ENCODE measurements at regions not wholly inside any gene's neighbourhood (a gene's known extent, or its start where the extent isn't known, plus 50 kb on each side); places are given as distances from the start of the nearest gene placed in this dataset.
A peak's percentile ranks its signal among the peaks of the same experiment; 100 is the strongest.
"Not testable (repeated sequence)": the region's sequence is repeated elsewhere in the genome, so short reads cannot be mapped to it uniquely, and the experiment has no call there.

DNA sequence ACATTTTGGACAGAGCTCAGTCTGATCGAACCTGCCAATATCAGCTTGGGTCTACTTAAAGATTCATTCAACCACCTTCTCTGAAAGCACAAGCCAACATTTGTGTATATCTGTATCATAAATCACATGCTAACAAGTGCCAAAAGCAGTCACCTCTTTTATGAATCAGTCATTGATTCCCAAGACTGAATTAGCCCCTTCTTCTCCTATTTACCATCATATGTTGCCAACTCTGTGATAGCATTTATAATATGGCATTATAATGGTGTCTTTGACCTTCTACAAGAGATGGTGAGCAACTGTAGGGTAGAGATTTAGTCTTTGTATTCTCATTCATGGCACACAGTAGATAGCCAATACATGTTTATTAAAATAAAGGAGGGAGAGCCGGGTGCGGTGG is 61.4 kb downstream of the DDX53 start:
- DNase-seq (ENCODE audit: low read depth): no peak

DNA sequence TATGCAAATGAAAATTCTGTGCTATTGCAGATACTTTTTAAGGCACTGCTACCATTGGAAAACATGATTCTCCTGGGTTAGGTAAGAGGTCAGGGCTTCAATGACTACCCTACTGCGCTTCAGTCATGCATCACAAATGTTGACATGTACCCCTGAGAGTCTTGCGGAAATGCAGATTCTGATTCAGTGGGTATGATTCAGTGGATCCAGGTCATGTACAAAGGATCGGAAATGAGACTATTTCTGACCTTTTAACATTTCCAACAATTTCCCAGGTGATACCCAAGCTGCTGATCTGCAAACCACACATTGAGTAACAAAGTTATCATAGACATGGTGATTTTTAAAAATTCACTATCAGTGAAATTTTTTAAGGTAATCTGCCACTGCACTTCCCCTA is 62.6 kb downstream of the DDX53 start:
- no peak for DNase-seq (ENCODE audit: low read depth)

DNA sequence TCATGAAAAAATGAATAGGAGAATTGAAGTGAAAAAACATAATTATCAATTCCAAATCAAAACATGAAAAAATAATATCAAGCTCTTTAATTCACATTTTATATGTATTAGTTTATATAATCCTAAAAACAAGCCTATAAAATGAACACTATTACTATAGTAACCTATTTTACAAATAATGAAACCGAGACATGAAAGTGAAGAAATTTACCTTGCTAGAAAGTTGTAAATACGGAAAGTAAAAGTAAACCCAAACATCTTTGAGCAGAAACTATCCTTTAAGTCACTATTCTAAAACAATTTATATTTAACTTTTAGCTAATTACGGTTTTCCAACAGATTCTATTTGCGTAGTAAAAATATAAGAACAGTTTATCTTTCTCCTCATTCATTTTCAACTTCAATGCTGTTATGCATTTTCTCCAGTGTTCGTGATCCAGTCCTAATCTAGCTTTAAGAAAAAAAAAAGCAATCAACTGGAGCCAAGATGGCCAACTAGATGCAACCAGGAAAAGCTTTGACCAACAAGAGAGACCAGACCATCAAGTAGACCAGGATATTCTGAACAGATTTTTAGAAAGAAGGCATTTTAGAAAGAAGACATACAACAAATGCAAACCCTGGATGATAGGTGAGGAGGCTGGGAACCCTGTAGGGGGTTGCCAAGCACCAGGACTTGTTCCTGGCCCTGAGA is 67.0 kb downstream of the DDX53 start:
- DNase-seq (ENCODE audit: low read depth): no peak

DNA sequence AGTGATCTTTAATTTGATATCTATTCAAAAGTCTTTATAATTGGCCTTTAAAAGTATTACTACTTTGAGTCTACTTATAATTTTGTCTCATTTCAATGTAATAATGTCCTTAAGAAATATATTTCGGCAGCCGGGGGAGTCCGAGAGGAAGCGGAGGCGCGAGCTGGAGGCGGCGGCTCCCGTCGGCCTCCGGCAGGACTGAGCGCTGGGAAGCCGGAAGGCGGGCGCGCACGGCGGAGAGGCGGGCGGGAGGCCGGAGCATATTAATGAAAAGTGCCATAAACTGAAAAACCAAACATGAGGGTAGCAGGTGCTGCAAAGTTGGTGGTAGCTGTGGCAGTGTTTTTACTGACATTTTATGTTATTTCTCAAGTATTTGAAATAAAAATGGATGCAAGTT is 75.7 kb downstream of the DDX53 start:
- not testable (repeated sequence) for DNase-seq (ENCODE audit: low read depth)

DNA sequence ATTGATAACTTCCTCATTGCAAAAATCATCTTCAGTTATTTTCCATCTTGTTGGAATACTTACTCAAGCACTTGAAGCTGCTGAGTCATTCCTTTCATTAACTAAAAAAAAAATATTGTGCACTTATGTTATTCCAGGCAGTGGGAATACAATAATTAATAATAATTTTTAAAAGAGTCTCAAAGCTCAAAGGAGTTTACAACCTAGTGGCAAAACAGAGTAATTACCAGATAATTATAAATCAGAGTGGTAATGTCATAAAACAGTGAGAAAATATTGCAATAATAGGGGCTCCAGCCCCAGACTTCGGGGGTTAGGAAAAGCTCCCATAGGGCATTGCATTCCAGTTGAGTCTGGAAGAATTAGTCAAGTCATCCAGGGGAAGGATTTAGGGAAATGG is 79.6 kb downstream of the DDX53 start:
- no peak for DNase-seq (ENCODE audit: low read depth)

DNA sequence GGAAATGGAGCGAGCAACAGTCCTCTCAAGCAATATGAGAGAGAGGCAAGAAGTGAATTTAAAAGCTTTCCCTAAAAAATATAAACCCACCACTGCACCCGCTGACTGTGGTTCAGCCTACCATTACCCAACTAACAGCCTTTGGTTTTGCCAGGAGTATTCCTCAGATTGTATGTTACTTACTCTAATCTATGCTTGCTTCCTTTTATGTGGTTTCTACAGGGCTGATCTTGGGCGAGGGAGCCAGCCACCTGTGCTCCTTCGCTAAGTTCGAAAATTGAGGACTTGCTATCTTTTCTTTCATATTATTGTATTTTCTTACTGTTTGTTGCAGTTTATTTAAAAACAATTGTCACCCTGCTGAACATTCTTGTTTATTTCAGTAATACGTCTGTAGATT is 101.1 kb downstream of the DDX53 start:
- DNase-seq (ENCODE audit: low read depth): no peak

DNA sequence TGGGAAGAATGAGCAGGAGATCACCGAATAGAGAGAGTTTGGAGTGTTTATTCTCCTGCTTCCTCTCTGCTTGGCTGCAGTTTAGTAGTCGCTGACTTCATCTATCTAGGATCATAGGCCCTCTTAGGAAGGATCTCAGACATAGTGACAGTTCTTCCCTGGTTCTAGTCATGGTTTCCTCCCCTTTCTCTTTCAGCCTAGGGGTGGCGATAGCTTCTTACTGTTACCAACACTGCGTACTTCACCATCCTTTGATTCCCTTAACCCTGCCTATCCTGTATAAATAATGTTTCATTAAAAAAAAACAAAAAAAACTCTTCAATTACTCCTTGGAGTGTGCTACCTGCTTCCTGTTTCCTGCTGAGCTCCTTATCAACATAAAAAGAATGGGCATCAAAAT is 103.8 kb downstream of the DDX53 start:
- DNase-seq (ENCODE audit: low read depth): no peak

DNA sequence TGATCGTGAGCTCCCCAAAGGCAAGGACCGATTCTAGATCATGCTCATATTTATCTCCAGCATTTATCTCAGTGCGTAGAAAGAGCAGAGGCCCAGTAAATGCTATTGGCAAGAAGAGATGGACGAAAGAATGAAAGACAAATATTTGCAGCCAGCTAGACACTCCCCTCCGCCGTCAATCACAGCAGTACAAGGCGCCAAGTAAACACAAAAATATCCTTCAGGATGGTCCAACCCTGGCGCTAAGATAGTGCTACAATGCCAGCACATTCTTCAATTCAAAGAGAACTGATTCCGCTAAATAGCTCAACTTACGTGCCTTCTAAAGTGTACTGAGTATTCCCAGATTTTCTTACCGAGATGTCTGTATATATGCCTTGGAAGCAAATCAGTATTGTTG is 114.5 kb downstream of the DDX53 start:
- no peak for DNase-seq (ENCODE audit: low read depth)

DNA sequence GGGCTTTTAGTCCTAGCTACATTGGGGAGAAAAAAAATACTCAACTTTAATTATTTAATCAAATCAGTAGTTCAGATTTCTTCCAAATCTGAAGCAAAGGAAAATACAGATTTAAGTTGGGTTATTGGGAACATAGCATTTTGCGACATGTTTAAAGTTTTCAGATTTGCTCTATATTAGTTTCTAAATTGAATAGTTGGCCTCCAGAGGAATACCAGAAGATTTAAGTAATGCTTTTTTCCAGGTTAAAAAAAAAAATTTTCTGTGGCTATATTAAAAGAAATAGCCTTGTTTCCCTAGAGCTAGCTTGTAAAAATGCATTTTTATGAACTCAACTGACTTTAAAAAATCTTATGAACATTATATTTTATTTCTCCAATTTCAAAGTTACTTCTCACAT is 115.9 kb downstream of the DDX53 start:
- DNase-seq (ENCODE audit: low read depth): no peak

DNA sequence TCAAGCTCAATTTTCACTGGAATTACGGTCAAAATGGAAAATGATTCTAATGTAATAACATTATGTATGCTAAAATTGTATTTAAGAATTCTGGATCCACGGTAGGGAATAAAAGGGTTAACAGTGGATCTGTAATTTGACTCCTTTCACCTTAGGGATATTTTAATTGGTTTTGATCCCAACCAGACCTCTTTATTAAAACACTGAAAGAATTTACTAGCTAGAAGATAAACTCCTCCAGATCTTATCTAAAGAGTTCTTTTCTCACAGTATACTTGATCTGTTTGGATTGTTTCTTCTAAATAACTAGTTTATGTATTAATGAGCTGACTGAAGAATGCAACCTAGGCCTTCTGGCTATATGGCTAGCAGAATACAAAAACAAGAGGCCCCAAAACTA is 118.4 kb downstream of the DDX53 start:
- DNase-seq (ENCODE audit: low read depth): no peak

DNA sequence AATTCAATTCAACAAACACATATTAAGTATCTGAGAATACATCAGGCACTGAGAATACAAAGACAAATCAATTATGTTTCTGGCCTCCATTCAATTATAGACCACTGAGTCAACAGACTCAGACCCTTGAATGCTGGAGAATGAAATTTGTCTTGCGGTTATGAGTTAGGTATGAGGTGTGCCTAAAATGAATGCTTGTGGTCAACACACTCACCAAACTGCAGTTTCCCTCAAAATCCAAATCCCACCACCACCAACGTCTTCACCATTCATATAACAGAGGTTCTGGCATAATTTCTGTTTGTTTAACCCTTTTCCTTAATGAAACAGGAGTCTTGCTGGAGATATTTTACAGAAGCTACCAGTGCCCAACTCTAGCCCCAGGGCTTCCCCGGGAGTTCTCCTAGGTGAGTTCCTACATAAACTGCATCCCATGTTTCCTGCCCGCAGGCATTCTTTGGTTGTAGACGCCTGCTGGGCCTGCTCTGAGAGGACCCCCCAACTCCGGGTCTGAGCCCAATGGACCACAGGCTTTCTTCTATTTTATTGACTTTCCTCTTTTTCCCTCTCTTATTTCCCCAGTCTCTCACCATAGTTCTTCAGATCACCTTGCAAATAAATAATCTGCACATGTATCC is 119.2 kb downstream of the DDX53 start:
- no peak for DNase-seq (ENCODE audit: low read depth)

DNA sequence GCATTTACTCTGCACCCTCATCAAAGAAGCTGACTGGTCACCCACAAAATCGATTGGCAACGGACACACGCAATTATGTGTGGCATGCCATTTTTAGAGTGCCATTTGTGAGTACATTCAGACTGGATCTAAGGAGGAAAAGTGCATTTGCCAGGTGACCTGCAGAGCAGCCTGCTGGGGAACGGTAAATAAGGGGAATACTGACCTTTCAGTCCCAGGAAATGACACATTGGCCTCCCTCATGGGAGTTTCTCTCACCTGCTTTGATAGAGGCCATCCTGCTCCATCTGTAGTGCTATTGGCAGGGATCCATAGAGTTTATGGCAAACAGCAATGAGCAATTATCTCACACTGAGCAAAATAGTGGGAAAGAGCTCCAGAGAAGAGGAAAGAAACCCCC is 127.8 kb downstream of the DDX53 start:
- no peak for DNase-seq (ENCODE audit: low read depth)

DNA sequence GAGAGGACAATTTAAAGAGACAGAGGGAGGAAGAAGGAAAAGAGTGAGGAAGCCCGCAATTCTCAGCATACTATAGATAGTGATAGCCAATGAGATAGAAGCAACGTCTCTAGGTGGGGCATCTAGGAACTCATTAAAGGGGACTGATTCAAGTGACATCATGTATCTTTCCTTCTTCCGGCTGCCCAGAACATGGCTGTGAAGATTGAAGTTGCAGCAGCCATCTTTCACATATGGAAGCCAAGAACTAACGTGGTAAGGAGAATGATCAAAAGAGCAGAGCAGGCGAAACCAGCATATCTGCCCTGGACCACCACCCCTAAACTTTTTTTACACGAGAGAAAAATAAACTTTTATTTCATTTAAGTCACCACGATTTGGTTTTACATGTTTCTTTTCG is 133.8 kb downstream of the DDX53 start:
- no peak for DNase-seq (ENCODE audit: low read depth)

DNA sequence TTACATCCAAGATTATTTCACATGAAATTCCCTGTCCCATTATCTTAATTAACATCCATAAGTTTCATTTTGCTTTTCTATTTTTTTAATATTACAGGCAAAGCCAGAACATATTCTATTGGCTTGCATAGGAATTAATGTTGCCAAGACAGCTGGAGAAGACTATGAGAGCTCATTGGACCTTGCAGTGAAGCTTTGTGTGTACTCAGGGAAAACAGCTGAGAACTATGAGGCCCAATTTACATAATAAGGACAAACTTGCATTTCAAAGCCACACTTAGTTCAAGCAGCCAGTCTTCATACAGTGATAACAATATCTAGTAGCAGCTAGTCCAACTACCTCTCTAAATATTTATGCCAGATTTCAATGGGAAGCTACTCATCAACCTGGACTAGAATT is 134.4 kb downstream of the DDX53 start:
- no peak for DNase-seq (ENCODE audit: low read depth)

DNA sequence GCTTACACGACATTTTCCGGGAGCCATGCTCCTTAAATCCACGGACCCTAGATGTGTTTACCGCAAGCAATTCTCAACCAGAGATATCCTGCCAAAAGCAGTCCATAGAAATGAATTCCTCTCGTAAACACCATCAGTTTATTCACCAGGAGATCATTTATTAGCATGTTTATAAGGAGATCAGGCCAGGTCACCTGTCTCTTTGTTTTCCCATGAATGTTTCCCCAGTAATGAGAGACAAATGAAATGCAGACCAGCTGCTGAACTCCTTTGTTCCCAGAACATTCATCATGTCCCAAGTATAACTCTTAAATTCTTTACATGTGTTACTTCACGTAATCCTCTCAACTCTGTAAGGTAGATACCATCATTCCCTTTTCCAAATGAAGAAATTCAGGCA is 137.1 kb downstream of the DDX53 start:
- DNase-seq (ENCODE audit: low read depth): no peak

DNA sequence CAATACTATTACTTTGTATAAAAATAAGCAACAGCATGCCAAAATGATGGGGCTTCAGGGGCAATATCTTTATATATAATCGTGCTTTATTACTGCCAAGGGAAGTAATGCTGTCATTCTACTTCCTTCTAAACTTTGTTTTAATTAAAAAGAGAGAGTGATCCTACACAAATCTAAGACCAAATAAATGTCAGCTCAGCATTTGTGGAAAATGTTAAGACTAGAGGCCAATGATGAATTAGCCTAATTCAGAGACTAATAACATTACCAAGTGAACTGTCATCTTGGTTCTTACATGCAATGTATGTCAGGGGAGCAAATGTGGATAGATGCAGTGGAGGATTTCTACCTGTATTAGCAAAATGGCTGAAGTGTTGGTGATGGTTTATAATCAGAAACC is 166.4 kb upstream of the PTCHD1 start:
- DNase-seq (ENCODE audit: low read depth): no peak

DNA sequence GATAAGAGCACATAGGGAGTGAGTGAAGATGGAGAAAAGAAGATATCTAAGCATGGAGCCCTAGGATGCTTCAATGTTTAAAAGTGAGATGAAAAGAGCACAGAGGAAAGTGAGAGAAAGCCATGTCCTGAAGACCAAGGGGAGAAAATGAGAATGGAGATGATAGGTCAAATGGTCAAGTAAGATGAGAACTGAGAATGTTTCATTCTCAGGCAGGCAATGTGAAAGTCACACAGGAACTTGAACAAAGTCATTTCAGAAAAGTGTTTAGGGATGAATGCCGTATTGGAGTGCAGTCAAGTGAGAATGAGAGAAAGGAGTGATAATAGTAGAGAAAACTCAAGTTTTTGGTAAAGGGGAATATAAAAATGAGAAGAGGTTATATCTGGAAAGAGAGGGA is 148.7 kb upstream of the PTCHD1 start:
- DNase-seq (ENCODE audit: low read depth): no peak

DNA sequence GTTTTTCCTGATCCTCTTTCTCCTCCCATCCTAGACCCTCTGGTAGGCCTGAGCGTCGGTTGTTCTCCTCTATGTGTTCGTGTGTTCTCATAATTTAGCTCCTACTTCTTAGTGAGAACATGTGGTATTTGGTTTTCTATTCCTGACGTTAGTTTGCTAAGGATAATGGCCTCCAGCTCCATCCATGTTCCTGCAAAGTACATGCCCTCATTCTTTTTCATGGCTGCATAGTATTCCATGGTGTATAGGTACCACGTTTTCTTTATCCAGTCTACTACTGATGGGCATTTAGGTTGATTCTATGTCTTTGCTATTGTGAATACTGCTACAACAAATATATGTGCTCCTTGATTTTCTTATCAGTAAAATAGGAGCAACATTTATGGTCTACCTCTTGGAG is 146.8 kb upstream of the PTCHD1 start:
- DNase-seq (ENCODE audit: low read depth): no peak

DNA sequence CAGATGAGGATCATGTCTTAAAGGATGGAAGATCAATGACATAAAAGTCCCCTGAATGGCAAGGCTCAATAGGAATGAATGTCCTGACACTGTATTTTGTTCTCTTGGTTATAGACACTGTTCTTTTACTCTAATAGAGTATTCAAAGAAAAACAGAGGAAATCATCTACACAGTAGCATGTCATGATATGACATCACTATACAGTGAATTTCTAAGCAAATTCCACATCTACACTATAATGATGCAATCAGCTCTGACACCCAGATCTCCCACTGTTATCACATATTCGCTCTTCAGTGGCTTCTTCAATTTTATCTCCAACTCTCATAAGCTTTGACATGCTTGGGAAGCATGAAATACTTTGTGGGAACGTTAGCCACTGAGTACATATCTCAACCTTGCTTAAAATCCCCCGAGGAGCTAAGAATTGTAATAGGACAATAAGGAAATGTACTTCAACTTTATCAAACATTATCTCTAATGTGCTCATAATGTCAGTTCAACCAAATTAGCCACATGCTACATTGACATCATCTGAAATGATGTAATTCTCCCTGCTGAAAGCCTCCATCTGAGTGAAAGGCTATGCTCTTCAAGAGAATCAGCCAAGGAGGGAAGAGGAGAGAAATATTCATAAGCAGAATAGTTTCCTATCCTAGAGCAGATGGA is 139.6 kb upstream of the PTCHD1 start:
- DNase-seq (ENCODE audit: low read depth): peak; percentile 0

DNA sequence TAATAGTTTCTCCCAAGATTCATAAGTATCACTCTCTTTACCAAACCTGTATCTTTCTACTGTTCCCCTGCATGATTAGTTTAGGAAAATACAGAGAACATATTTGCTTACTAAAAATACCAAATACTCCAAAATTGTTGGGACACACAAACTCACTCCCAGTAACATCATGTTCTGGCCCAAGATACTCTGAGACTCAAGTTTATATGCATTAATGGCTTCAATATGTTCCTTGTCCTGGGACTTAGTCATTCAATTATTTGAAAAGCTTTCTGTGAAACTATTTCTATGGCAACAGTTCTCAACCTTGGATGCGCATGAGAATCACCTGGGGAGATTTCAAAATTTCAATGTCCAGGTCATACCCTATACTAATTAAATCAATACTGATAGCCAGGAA is 138.9 kb upstream of the PTCHD1 start:
- DNase-seq (ENCODE audit: low read depth): no peak

DNA sequence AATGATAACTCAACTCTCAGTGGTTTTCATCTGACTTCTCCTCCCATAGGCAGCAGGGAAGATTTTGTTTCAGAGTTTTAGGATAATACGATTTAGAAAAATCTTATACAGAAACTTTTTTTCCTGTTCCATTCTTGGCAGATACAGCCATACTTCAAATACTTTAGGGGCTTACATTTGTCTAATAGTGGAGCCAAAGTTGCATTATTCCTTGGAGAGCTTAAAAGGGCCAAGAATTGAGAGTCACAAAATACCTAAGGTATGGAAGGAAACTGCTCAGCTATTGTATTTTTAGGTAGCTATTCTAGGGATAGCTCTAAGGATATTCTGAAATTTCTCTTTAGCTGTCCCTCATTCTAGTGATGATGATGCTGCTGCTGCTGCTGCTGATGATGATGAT is 132.9 kb upstream of the PTCHD1 start:
- DNase-seq (ENCODE audit: low read depth): no peak

DNA sequence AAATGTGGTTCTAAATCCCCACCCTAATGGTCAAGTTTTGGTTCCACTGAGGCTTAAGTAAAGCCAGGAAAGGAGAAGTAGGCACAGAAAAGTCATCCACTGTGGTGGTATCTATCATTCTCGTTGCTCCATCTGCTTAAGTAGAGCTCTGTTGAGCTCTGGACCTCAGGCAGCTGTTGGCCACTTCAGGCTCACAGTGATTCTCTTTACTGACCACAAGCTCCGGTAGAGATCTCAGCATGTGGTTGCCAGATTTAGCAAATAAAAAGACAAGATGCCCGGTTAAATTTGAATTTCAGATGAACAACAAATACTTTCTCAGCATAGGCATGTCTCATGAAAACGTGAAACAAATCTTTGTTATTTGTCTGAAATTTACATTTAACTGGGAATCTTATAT is 132.3 kb upstream of the PTCHD1 start:
- DNase-seq (ENCODE audit: low read depth): no peak

DNA sequence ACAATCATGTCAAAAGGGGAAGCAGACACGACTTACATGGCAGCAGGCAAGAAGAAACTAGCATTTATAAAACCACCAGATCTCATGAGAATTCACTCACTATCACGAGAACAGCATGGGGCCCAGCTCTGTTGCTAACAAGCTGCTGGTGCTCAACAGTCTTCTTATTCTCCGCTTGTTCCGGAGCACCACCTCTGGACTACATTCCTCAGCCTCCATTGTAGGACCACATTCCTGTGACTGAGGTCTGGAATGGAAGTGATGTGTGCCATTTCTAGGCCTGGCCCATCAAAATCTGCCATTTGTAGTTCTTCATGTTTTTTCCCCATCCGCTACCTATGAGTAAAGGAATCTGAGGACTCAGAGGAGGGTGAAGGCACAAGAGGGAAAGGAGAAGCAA is 111.5 kb upstream of the PTCHD1 start:
- no peak for DNase-seq (ENCODE audit: low read depth)

DNA sequence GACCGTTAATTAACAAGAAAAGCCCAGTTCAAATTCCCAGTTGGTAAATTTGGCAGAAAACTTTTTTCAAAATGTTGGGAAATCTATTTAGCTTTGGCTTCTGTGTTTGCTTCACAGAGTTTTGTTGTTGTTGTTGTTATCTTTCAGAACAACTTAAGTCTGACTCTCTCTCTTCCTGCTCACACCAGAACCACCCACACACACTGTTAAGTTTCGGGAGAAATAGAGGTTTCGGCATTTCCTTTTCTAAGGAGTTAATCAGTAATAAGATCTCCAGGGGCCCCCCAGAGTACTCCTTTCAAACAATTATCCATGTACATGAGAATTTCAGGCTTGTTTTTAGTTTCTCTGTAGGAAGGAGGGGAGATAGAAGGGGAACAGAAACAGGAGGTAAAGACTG is 106.2 kb upstream of the PTCHD1 start:
- no peak for DNase-seq (ENCODE audit: low read depth)
